ENCODE measurements at regions not wholly inside any gene's neighbourhood (a gene's known extent, or its start where the extent isn't known, plus 50 kb on each side); places are given as distances from the start of the nearest gene placed in this dataset.

GRCh38 chr4:31125061-31125460 lies 404.9 kb downstream of the PCDH7 start:
- DNase-seq: no peak

GRCh38 chr4:31125496-31125895 lies 405.3 kb downstream of the PCDH7 start:
- DNase-seq: no peak

- DNase-seq: no peak
Observed at GRCh38 chr4:31126881-31127398, 406.8 kb downstream of the PCDH7 start.

GRCh38 chr4:31130930-31131329 lies 410.8 kb downstream of the PCDH7 start:
- no peak for DNase-seq

- no peak for DNase-seq
Observed at GRCh38 chr4:31134720-31135119, 414.6 kb downstream of the PCDH7 start.

- DNase-seq: no peak
Observed at GRCh38 chr4:31139767-31140166, 419.6 kb downstream of the PCDH7 start.

GRCh38 chr4:31141095-31141831 lies 421.1 kb downstream of the PCDH7 start:
- no peak for DNase-seq

GRCh38 chr4:31141832-31142142 lies 421.6 kb downstream of the PCDH7 start:
- no peak for DNase-seq

GRCh38 chr4:31146366-31146765 lies 426.2 kb downstream of the PCDH7 start:
- DNase-seq: no peak

- DNase-seq: no peak
Observed at GRCh38 chr4:31148990-31149389, 428.8 kb downstream of the PCDH7 start.

- no peak for DNase-seq
Observed at GRCh38 chr4:31156221-31156620, 436.1 kb downstream of the PCDH7 start.

- no peak for DNase-seq
Observed at GRCh38 chr4:31160146-31160545, 440.0 kb downstream of the PCDH7 start.

GRCh38 chr4:31169846-31170245 lies 449.7 kb downstream of the PCDH7 start:
- no peak for DNase-seq

- DNase-seq: no peak
Observed at GRCh38 chr4:31171362-31171761, 451.2 kb downstream of the PCDH7 start.

GRCh38 chr4:31175242-31175910 lies 455.2 kb downstream of the PCDH7 start:
- DNase-seq: no peak

GRCh38 chr4:31183256-31183655 lies 463.1 kb downstream of the PCDH7 start:
- no peak for DNase-seq

GRCh38 chr4:31185014-31185585 lies 464.9 kb downstream of the PCDH7 start:
- DNase-seq: no peak

- no peak for DNase-seq
Observed at GRCh38 chr4:31187979-31188378, 467.8 kb downstream of the PCDH7 start.

GRCh38 chr4:31189938-31190337 lies 469.8 kb downstream of the PCDH7 start:
- DNase-seq: no peak

GRCh38 chr4:31190671-31191070 lies 470.5 kb downstream of the PCDH7 start:
- no peak for DNase-seq

GRCh38 chr4:31192341-31192740 lies 472.2 kb downstream of the PCDH7 start:
- no peak for DNase-seq

- DNase-seq: no peak
Observed at GRCh38 chr4:31193521-31193920, 473.4 kb downstream of the PCDH7 start.

- no peak for DNase-seq
Observed at GRCh38 chr4:31194823-31195222, 474.7 kb downstream of the PCDH7 start.

GRCh38 chr4:31199644-31200043 lies 479.5 kb downstream of the PCDH7 start:
- no peak for DNase-seq
